ENCODE measurements at regions not wholly inside any gene's neighbourhood (a gene's known extent, or its start where the extent isn't known, plus 50 kb on each side); places are given as distances from the start of the nearest gene placed in this dataset.

GRCh38 chr5:163381832-163382231 lies 55.6 kb upstream of the CCNG1 start:
- Histone ChIP-seq H3K27me3 (no peaks in the 10 kb centered on the region), H3K27ac (no peak overlapping the region), H3K4me1 (peaks cover 0 to 5% (median 0%) of the 10 kb centered on the region in 4 donors), H3K4me3 (no peak overlapping the region), H3K9me3 (no peaks in the 10 kb centered on the region), H3K36me3 (no peaks in the 10 kb centered on the region)
- TF ChIP-seq, protein P1, sequence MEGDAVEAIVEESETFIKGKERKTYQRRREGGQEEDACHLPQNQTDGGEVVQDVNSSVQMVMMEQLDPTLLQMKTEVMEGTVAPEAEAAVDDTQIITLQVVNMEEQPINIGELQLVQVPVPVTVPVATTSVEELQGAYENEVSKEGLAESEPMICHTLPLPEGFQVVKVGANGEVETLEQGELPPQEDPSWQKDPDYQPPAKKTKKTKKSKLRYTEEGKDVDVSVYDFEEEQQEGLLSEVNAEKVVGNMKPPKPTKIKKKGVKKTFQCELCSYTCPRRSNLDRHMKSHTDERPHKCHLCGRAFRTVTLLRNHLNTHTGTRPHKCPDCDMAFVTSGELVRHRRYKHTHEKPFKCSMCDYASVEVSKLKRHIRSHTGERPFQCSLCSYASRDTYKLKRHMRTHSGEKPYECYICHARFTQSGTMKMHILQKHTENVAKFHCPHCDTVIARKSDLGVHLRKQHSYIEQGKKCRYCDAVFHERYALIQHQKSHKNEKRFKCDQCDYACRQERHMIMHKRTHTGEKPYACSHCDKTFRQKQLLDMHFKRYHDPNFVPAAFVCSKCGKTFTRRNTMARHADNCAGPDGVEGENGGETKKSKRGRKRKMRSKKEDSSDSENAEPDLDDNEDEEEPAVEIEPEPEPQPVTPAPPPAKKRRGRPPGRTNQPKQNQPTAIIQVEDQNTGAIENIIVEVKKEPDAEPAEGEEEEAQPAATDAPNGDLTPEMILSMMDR (IDR thresholded peaks at IDR 0.05) = no peak
- no peak for TF ChIP-seq POLR2A (IDR thresholded peaks at IDR 0.05)
- DNase-seq = no peak

GRCh38 chr5:163383754-163384153 lies 53.6 kb upstream of the CCNG1 start:
- H3K36me3 ChIP-seq = no peaks in the 10 kb centered on the region
- no peak for DNase-seq
- no peak overlapping the region for H3K4me3 ChIP-seq
- no peaks in the 10 kb centered on the region for H3K9me3 ChIP-seq
- H3K27me3 ChIP-seq = no peaks in the 10 kb centered on the region
- H3K27ac ChIP-seq = no peak overlapping the region
- H3K4me1 ChIP-seq = peaks cover 0 to 5% (median 0%) of the 10 kb centered on the region in 4 donors
- TF ChIP-seq, protein P1 (IDR thresholded peaks at IDR 0.05) = no peak
- TF ChIP-seq POLR2A (IDR thresholded peaks at IDR 0.05) = no peak

- H3K4me1 ChIP-seq = peaks cover 0 to 5% (median 0%) of the 10 kb centered on the region in 4 donors
- TF ChIP-seq, protein P1 (IDR thresholded peaks at IDR 0.05) = no peak
- no peak for TF ChIP-seq POLR2A (IDR thresholded peaks at IDR 0.05)
- H3K9me3 ChIP-seq = no peaks in the 10 kb centered on the region
- no peak overlapping the region for H3K4me3 ChIP-seq
- no peaks in the 10 kb centered on the region for H3K36me3 ChIP-seq
- H3K27ac ChIP-seq = no peak overlapping the region
- no peak for DNase-seq
- H3K27me3 ChIP-seq = no peaks in the 10 kb centered on the region
Measured at GRCh38 chr5:163384669-163385068, 52.7 kb upstream of the CCNG1 start.

GRCh38 chr5:163385271-163385670 lies 52.1 kb upstream of the CCNG1 start:
- DNase-seq = no peak
- H3K4me1 ChIP-seq = no peaks in the 10 kb centered on the region
- H3K36me3 ChIP-seq = no peaks in the 10 kb centered on the region
- H3K4me3 ChIP-seq = no peak overlapping the region
- TF ChIP-seq, protein P1 (IDR thresholded peaks at IDR 0.05) = no peak
- TF ChIP-seq POLR2A (IDR thresholded peaks at IDR 0.05) = no peak
- no peaks in the 10 kb centered on the region for H3K27me3 ChIP-seq
- H3K9me3 ChIP-seq = no peaks in the 10 kb centered on the region
- H3K27ac ChIP-seq = no peak overlapping the region

DNA sequence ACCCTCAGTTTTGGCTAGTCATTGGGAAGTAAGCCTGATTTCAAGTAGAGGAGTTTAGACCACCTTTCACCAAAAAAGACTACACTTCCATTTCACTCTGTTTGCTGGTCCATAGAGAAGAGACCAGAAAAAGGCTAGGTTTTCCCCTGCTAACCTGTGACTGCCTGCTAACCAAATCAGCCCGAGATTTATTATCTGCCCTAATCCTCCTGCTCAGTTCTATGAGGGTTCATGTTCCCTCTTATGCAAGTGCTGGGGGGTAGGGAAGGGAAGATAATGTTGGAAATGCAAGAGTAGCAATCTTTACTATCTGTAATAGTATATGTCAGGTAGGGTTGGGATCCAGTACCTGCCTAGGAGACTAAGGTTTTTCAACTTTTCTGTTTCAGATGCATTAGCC lies 51.6 kb upstream of the CCNG1 start:
- TF ChIP-seq, protein P1 (IDR thresholded peaks at IDR 0.05) = no peak
- no peak for TF ChIP-seq POLR2A (IDR thresholded peaks at IDR 0.05)
- no peak overlapping the region for H3K27ac ChIP-seq

DNA sequence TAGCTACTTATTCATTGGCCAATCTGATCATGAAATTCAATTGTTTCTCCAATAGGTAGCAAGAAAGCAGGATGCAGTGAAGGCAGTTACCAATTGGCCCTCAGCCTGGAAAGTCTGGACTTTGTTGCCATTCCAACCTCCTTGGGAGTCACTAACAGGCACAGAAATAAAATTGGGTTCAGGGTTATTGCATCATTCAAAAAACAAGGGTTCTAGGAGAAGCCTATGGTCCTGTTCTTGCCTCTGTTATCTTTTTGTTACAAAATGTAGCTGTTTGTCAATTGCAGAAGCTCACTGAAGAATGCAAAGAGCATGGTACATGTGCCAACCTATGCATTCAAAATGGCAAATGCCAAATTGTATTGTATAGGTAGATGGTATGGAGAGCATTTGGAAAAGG lies 51.0 kb upstream of the CCNG1 start:
- no peak for DNase-seq
- H3K27ac ChIP-seq = no peak overlapping the region
- H3K4me3 ChIP-seq = no peak overlapping the region
- H3K4me1 ChIP-seq = no peaks in the 10 kb centered on the region
- H3K9me3 ChIP-seq = no peaks in the 10 kb centered on the region
- H3K27me3 ChIP-seq = no peaks in the 10 kb centered on the region
- no peaks in the 10 kb centered on the region for H3K36me3 ChIP-seq
- no peak for TF ChIP-seq POLR2A (IDR thresholded peaks at IDR 0.05)
- TF ChIP-seq, protein P1 (IDR thresholded peaks at IDR 0.05) = no peak

More for the DNA sequence above, 51.6 kb upstream of the CCNG1 start:
- no peaks in the 10 kb centered on the region for H3K36me3 ChIP-seq
- H3K4me1 ChIP-seq = no peaks in the 10 kb centered on the region
- no peaks in the 10 kb centered on the region for H3K27me3 ChIP-seq
- H3K9me3 ChIP-seq = no peaks in the 10 kb centered on the region
- DNase-seq = no peak
- H3K4me3 ChIP-seq = no peak overlapping the region
